GM10248 (cell line): ENCODE measurements at regions not wholly inside any gene's neighbourhood (a gene's known extent, or its start where the extent isn't known, plus 50 kb on each side); places are given as distances from the start of the nearest gene placed in this dataset.

Experiments
- CTCF ChIA-PET: fragments of 300-600 bp; sonication (Branson Sonifier 250); formaldehyde crosslinking; extraction: SDS; loops from one replicate; lab custom pipeline; 2021; ENCODE audit warnings: antibody characterized with exemption; lab: Yijun Ruan, JAX
- POLR2A ChIA-PET: fragments of 350-650 bp; sonication (Branson Sonifier 250); formaldehyde crosslinking; extraction: SDS; loops from one replicate; lab custom pipeline; 2020; ENCODE audit warnings: antibody characterized with exemption; lab: Yijun Ruan, JAX
- DNase-seq: peaks from one replicate; pipeline ENCODE4 v3.0.0; 2012; ENCODE audit errors: extremely low spot score
- TF ChIP-seq, protein P1 (sequence below): IDR thresholded peaks from 2 replicates; pipeline ENCODE4 v1.5.1; 2012; ENCODE audit warnings: mild to moderate bottlenecking, low read depth; ENCODE audit errors: extremely low read depth, missing control alignments, control extremely low read depth

GRCh38 chr15:62835351-62835750 lies 207.2 kb upstream of the TPM1 start:
- DNase-seq = no peak
- TF ChIP-seq, protein P1, sequence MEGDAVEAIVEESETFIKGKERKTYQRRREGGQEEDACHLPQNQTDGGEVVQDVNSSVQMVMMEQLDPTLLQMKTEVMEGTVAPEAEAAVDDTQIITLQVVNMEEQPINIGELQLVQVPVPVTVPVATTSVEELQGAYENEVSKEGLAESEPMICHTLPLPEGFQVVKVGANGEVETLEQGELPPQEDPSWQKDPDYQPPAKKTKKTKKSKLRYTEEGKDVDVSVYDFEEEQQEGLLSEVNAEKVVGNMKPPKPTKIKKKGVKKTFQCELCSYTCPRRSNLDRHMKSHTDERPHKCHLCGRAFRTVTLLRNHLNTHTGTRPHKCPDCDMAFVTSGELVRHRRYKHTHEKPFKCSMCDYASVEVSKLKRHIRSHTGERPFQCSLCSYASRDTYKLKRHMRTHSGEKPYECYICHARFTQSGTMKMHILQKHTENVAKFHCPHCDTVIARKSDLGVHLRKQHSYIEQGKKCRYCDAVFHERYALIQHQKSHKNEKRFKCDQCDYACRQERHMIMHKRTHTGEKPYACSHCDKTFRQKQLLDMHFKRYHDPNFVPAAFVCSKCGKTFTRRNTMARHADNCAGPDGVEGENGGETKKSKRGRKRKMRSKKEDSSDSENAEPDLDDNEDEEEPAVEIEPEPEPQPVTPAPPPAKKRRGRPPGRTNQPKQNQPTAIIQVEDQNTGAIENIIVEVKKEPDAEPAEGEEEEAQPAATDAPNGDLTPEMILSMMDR = no peak
- CTCF ChIA-PET = interaction anchor here (1.5 kb wide), 1 partner anchor 12 kb away, joined by 3 read pairs; no protein-coding TSS in a partner anchor
- POLR2A ChIA-PET = no interaction called here

DNA sequence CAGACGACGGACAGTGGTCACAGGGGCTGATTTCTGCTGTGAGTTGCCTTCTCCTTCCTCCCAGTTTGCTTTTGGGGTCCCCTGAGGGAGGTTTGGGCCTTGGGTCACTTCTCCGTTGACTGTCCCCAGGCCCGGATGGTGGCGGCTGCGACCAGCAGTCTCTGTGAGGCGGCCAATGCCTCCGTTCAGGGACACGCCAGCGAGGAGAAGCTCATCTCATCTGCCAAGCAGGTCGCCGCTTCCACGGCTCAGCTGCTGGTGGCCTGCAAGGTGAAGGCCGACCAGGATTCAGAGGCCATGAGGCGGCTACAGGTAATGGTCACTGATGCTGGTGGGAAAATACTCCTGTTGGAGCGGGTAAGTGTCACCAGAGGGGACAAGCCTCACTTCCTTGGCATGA lies 206.8 kb upstream of the TPM1 start:
- TF ChIP-seq, protein P1 = no peak
- CTCF ChIA-PET = interaction anchor here (1.5 kb wide), 1 partner anchor 12 kb away, joined by 3 read pairs; no protein-coding TSS in a partner anchor
- POLR2A ChIA-PET = no interaction called here
- no peak for DNase-seq

- DNase-seq = no peak
- TF ChIP-seq, protein P1 = no peak
- CTCF ChIA-PET = interaction anchor here (1.4 kb wide), 1 partner anchor 11 kb away, joined by 3 read pairs; no protein-coding TSS in a partner anchor
- POLR2A ChIA-PET = no interaction called here
Measured at GRCh38 chr15:62840526-62841268, 201.8 kb upstream of the TPM1 start.

GRCh38 chr15:62841269-62841628 lies 201.3 kb upstream of the TPM1 start:
- ChIA-PET POLR2A (no interaction called here), CTCF (no interaction called here)
- DNase-seq = no peak
- TF ChIP-seq, protein P1 = no peak

- no peak for DNase-seq
- CTCF ChIA-PET = no interaction called here
- TF ChIP-seq, protein P1 = no peak
- POLR2A ChIA-PET = no interaction called here
Measured at GRCh38 chr15:62841891-62842559, 200.5 kb upstream of the TPM1 start.

DNA sequence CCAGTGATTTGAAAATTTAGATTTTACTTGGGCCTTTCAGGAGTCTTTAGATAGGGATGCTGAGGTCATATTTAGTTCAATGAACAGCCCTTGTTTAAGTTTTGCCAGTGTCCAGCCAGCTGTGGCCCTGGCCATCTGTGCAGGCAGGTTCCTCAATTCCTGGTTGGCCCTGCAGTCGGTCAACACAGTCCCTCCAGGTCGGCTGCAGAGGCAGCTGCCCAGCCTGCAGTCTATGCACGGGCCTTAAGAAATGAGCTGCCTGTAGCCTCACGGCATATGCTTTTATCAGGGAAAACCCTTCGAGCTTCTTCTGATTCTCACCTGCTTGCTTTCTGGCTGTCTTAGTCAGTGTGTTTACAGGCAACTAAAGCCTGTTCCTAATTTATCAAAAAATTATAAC lies 199.2 kb upstream of the TPM1 start:
- DNase-seq = no peak
- ChIA-PET POLR2A (no interaction called here), CTCF (interaction anchor here (1.1 kb wide), 1 partner anchor 10 kb away, joined by 3 read pairs; no protein-coding TSS in a partner anchor)
- TF ChIP-seq, protein P1 = no peak
